Fibroblast of gingiva (primary cell): ENCODE measurements at regions not wholly inside any gene's neighbourhood (a gene's known extent, or its start where the extent isn't known, plus 50 kb on each side); places are given as distances from the start of the nearest gene placed in this dataset.
A peak's percentile ranks its signal among the peaks of the same experiment; 100 is the strongest.
"Not testable (repeated sequence)": the region's sequence is repeated elsewhere in the genome, so short reads cannot be mapped to it uniquely, and the experiment has no call there.

Experiments used
- DNase-seq: peaks from one replicate; pipeline ENCODE4 v3.0.0-alpha.2; 2011; ENCODE audit warnings: low read depth

GRCh38 chr5:125413496-125414274 is 667.2 kb upstream of the ZNF608 start:
- DNase-seq = no peak

- no peak for DNase-seq
These were observed 668.7 kb upstream of the ZNF608 start for GRCh38 chr5:125415126-125415525.

GRCh38 chr5:125416055-125416454 is 669.6 kb upstream of the ZNF608 start:
- DNase-seq = no peak

GRCh38 chr5:125421006-125421405 is 674.6 kb upstream of the ZNF608 start:
- DNase-seq = no peak

GRCh38 chr5:125422342-125422741 is 675.9 kb upstream of the ZNF608 start:
- DNase-seq = no peak

GRCh38 chr5:125424402-125425141 is 678.1 kb upstream of the ZNF608 start:
- DNase-seq = no peak

GRCh38 chr5:125429498-125429897 is 683.1 kb upstream of the ZNF608 start:
- DNase-seq = no peak

- no peak for DNase-seq
These were observed 687.0 kb upstream of the ZNF608 start for GRCh38 chr5:125433457-125433856.

- DNase-seq = no peak
These were observed 692.8 kb upstream of the ZNF608 start for GRCh38 chr5:125439243-125439642.

- DNase-seq = no peak
These were observed 694.5 kb upstream of the ZNF608 start for GRCh38 chr5:125440905-125441304.

- DNase-seq = peak; percentile 91
These were observed 700.5 kb upstream of the ZNF608 start for GRCh38 chr5:125446986-125447385.

- DNase-seq = peak; percentile 75
These were observed 704.3 kb upstream of the ZNF608 start for GRCh38 chr5:125450771-125451170.

- DNase-seq = peak; percentile 2
These were observed 705.2 kb upstream of the ZNF608 start for GRCh38 chr5:125451622-125452021.

GRCh38 chr5:125452991-125453390 is 706.6 kb upstream of the ZNF608 start:
- no peak for DNase-seq

- DNase-seq = peak; percentile 21
These were observed 708.6 kb upstream of the ZNF608 start for GRCh38 chr5:125455041-125455440.

GRCh38 chr5:125456005-125456404 is 709.6 kb upstream of the ZNF608 start:
- DNase-seq = not testable (repeated sequence)

GRCh38 chr5:125457617-125458016 is 711.2 kb upstream of the ZNF608 start:
- DNase-seq = no peak

- not testable (repeated sequence) for DNase-seq
These were observed 712.5 kb upstream of the ZNF608 start for GRCh38 chr5:125458949-125459348.

- DNase-seq = no peak
These were observed 715.2 kb upstream of the ZNF608 start for GRCh38 chr5:125461641-125462072.

- no peak for DNase-seq
These were observed 717.1 kb upstream of the ZNF608 start for GRCh38 chr5:125463466-125464092.

- DNase-seq = no peak
These were observed 718.5 kb upstream of the ZNF608 start for GRCh38 chr5:125464847-125465432.

- no peak for DNase-seq
These were observed 719.3 kb upstream of the ZNF608 start for GRCh38 chr5:125465703-125466102.

- DNase-seq = no peak
These were observed 720.8 kb upstream of the ZNF608 start for GRCh38 chr5:125467222-125467621.
